ENCODE measurements at regions not wholly inside any gene's neighbourhood (a gene's known extent, or its start where the extent isn't known, plus 50 kb on each side); places are given as distances from the start of the nearest gene placed in this dataset.

GRCh38 chr2:156132130-156132529 is 200.4 kb downstream of the NR4A2 start:
- TF ChIP-seq STAT1 (IDR thresholded peaks at IDR 0.05; ENCODE audit: unreplicated experiment): no peak
- TF ChIP-seq CTCF (conservative IDR thresholded peaks at IDR 0.05; ENCODE audit: low read depth in 2 of 2): no peak
- TF ChIP-seq POLR2AphosphoS5 (IDR thresholded peaks at IDR 0.05; ENCODE audit: low read depth): no peak
- TF ChIP-seq EZH2 (IDR thresholded peaks at IDR 0.05; ENCODE audit: low read depth, unreplicated experiment): no peak
- no peak for TF ChIP-seq JUNB (IDR thresholded peaks at IDR 0.05; ENCODE audit: unreplicated experiment)
- TF ChIP-seq ZNF114 (CRISPR knock-in tag; IDR thresholded peaks at IDR 0.05): no peak

All from GM23338 (cell line).